GM23338 (cell line): ENCODE measurements at regions not wholly inside any gene's neighbourhood (a gene's known extent, or its start where the extent isn't known, plus 50 kb on each side); places are given as distances from the start of the nearest gene placed in this dataset.

ENCODE experiments used
- ATAC-seq: fragments of 200-7000 bp; cut with Tn5 transposase; 3 replicates; pipeline ENCODE4 v1.9.1; 2020
- DNase-seq: peaks from one replicate; pipeline ENCODE4 v3.0.0-alpha.2; 2015; ENCODE audit warnings: low spot score
- H2AFZ ChIP-seq: fragments of 200-600 bp; sonication (generic); 2 replicates; pipeline ENCODE4 v1.8.0; 2016; ENCODE audit warnings: antibody characterized with exemption, mild to moderate bottlenecking, moderate library complexity
- H3F3A ChIP-seq: fragments of 200-600 bp; sonication (generic); replicated peaks from 2 replicates; pipeline ENCODE4 v1.8.0; 2017; ENCODE audit warnings: antibody characterized with exemption, mixed run types, low read depth
- H3K27ac ChIP-seq: fragments of 200-600 bp; sonication (generic); 2 replicates; pipeline ENCODE4 v1.6.1; 2016; ENCODE audit warnings: low read depth
- H3K27me3 ChIP-seq: fragments of 200-600 bp; sonication (generic); 2 replicates; pipeline ENCODE4 v1.8.0; 2016; ENCODE audit warnings: mild to moderate bottlenecking, mixed run types, moderate library complexity; ENCODE audit not compliant: insufficient read depth
- H3K36me3 ChIP-seq: fragments of 200-600 bp; sonication (generic); 2 replicates; pipeline ENCODE4 v1.8.0; 2016; ENCODE audit warnings: mild to moderate bottlenecking; ENCODE audit not compliant: insufficient read depth
- H3K4me1 ChIP-seq: fragments of 200-600 bp; sonication (generic); 2 replicates; pipeline ENCODE4 v1.8.0; 2016; ENCODE audit warnings: mild to moderate bottlenecking, moderate library complexity; ENCODE audit not compliant: insufficient read depth
- H3K4me2 ChIP-seq: fragments of 200-600 bp; sonication (generic); 2 replicates; pipeline ENCODE4 v1.7.1; 2017; ENCODE audit warnings: mixed run types
- H3K4me3 ChIP-seq: fragments of 200-600 bp; sonication (generic); 2 replicates; pipeline ENCODE4 v1.6.1; 2016; ENCODE audit warnings: mixed run types
- H3K79me2 ChIP-seq: fragments of 200-600 bp; sonication (generic); replicated peaks from 2 replicates; pipeline ENCODE4 v1.8.0; 2017; ENCODE audit warnings: mild to moderate bottlenecking; ENCODE audit not compliant: insufficient read depth
- H3K9me2 ChIP-seq: fragments of 200-600 bp; sonication (generic); 2 replicates; pipeline ENCODE4 v1.8.0; 2017; ENCODE audit not compliant: insufficient read depth
- H4K20me1 ChIP-seq: fragments of 200-600 bp; sonication (generic); replicated peaks from 2 replicates; pipeline ENCODE4 v1.8.0; 2017; ENCODE audit warnings: mild to moderate bottlenecking; ENCODE audit not compliant: insufficient read depth
- H3K27ac Mint-ChIP-seq: 2 replicates; pipeline ENCODE4 v1.8.0; 2020; ENCODE audit warnings: inconsistent platforms, mild to moderate bottlenecking, moderate library complexity, mixed read lengths
- H3K27me3 Mint-ChIP-seq: 3 replicates; pipeline ENCODE4 v1.8.0; 2022; ENCODE audit warnings: low read depth, mild to moderate bottlenecking, moderate library complexity, mixed read lengths, inconsistent platforms; ENCODE audit not compliant: insufficient read depth, poor library complexity
- H3K36me3 Mint-ChIP-seq: 3 replicates; pipeline ENCODE4 v1.8.0; 2021; ENCODE audit warnings: low read depth, mild to moderate bottlenecking, inconsistent platforms, moderate library complexity, mixed read lengths
- H3K4me1 Mint-ChIP-seq: 3 replicates; pipeline ENCODE4 v1.8.0; 2020; ENCODE audit warnings: mild to moderate bottlenecking, inconsistent platforms, mixed read lengths
- H3K4me3 Mint-ChIP-seq: 3 replicates; pipeline ENCODE4 v1.8.0; 2021; ENCODE audit warnings: moderate library complexity, mild to moderate bottlenecking, inconsistent platforms, mixed read lengths
- H3K9me3 Mint-ChIP-seq: 3 replicates; pipeline ENCODE4 v1.8.0; 2020; ENCODE audit warnings: moderate library complexity, mild to moderate bottlenecking, inconsistent platforms, mixed read lengths
- CREB1 ChIP-seq: fragments of 250-450 bp; sonication (Bioruptor Pico); IDR thresholded peaks from 2 replicates; pipeline ENCODE4 v1.5.0; 2020; ENCODE audit warnings: low read depth, mild to moderate bottlenecking, moderate library complexity
- CTCF ChIP-seq, 2 experiments: fragments of 200-600 bp in 1 of 2; sonication (generic) in 1 of 2; conservative IDR thresholded peaks; 2 replicates each; pipeline versions ENCODE4 v1.5.1 to v1.6.1; 2016 to 2017; ENCODE audit warnings: antibody characterized with exemption in 2 of 2, low read depth in 2 of 2, mild to moderate bottlenecking in 2 of 2, moderate library complexity in 1 of 2
- ETS1 ChIP-seq: IDR thresholded peaks from 2 replicates; pipeline ENCODE4 v1.6.1; 2016; ENCODE audit warnings: antibody characterized with exemption
- EZH2 ChIP-seq: fragments of 200-600 bp; sonication (generic); IDR thresholded peaks from one replicate; pipeline ENCODE4 v1.8.0; 2017; ENCODE audit warnings: antibody characterized with exemption, mild to moderate bottlenecking, low read depth; ENCODE audit not compliant: unreplicated experiment
- EZH2phosphoT487 ChIP-seq: fragments of 200-600 bp; sonication (generic); IDR thresholded peaks from one replicate; pipeline ENCODE4 v1.8.1; 2018; ENCODE audit warnings: antibody characterized with exemption; ENCODE audit not compliant: unreplicated experiment
- JUNB ChIP-seq: IDR thresholded peaks from one replicate; pipeline ENCODE4 v1.6.1; 2016; ENCODE audit warnings: antibody characterized with exemption; ENCODE audit not compliant: unreplicated experiment
- NANOG ChIP-seq: IDR thresholded peaks from 2 replicates; pipeline ENCODE4 v1.6.1; 2016; ENCODE audit warnings: antibody characterized with exemption, borderline replicate concordance
- POLR2AphosphoS5 ChIP-seq: IDR thresholded peaks from 2 replicates; pipeline ENCODE4 v1.6.1; 2016; ENCODE audit warnings: antibody characterized with exemption, low read depth
- REST ChIP-seq: IDR thresholded peaks from one replicate; pipeline ENCODE4 v1.6.1; 2018; ENCODE audit warnings: antibody characterized with exemption; ENCODE audit not compliant: unreplicated experiment
- STAT1 ChIP-seq: IDR thresholded peaks from one replicate; pipeline ENCODE4 v1.6.1; 2016; ENCODE audit warnings: antibody characterized with exemption; ENCODE audit not compliant: unreplicated experiment
- ZNF114 ChIP-seq: fragments of 250-450 bp; sonication (Bioruptor Pico); IDR thresholded peaks from 2 replicates; pipeline ENCODE4 v1.5.0; 2020; ENCODE audit warnings: mild to moderate bottlenecking, moderate library complexity
- ZNF331 ChIP-seq: fragments of 250-450 bp; sonication (Bioruptor Pico); IDR thresholded peaks from 2 replicates; pipeline ENCODE4 v1.5.0; 2020; ENCODE audit warnings: low read depth, mild to moderate bottlenecking, moderate library complexity
- ZNF462 ChIP-seq: fragments of 250-450 bp; sonication (Bioruptor Pico); IDR thresholded peaks from 2 replicates; pipeline ENCODE4 v1.5.0; 2020; ENCODE audit warnings: mild to moderate bottlenecking, moderate library complexity

- DNase-seq, result no peak
- Mint-ChIP-seq H3K27ac (no peak overlapping the region), H3K4me3 (no peak overlapping the region), H3K27me3 (no peaks in the 10 kb centered on the region), H3K9me3 (no peaks in the 10 kb centered on the region), H3K36me3 (no peaks in the 10 kb centered on the region), H3K4me1 (peaks cover 15% of the 10 kb centered on the region)
- H3K79me2 ChIP-seq, result no peaks in the 10 kb centered on the region
- H3K4me3 ChIP-seq, result no peak overlapping the region
- H3K27ac ChIP-seq, result no peak overlapping the region
- no peak overlapping the region for H2AFZ ChIP-seq
- no peak overlapping the region for H3K4me2 ChIP-seq
- no peaks in the 10 kb centered on the region for H3K27me3 ChIP-seq
- no peaks in the 10 kb centered on the region for H4K20me1 ChIP-seq
- no peak for ATAC-seq
- no peaks in the 10 kb centered on the region for H3K9me2 ChIP-seq
- H3F3A ChIP-seq, result no peaks in the 10 kb centered on the region
- H3K4me1 ChIP-seq, result peaks cover 5% of the 10 kb centered on the region; the same call in 1 of the 2 replicates
- no peaks in the 10 kb centered on the region for H3K36me3 ChIP-seq
- TF ChIP-seq CREB1, result no peak
- TF ChIP-seq POLR2AphosphoS5, result no peak
- no peak for TF ChIP-seq EZH2
- TF ChIP-seq ZNF462, result no peak
- TF ChIP-seq CTCF (conservative IDR thresholded peaks at IDR 0.05; ENCODE audit: low read depth in 2 of 2), result no peak
- no peak for TF ChIP-seq NANOG
- TF ChIP-seq STAT1, result no peak
- no peak for TF ChIP-seq JUNB
- TF ChIP-seq ZNF114, result no peak
- TF ChIP-seq REST, result no peak
- no peak for TF ChIP-seq ZNF331
- TF ChIP-seq EZH2phosphoT487, result no peak
- TF ChIP-seq ETS1, result no peak
Measured at GRCh38 chr1:230569201-230569600, 73.1 kb upstream of the COG2 start.
